NB4 (cell line): ENCODE measurements at regions not wholly inside any gene's neighbourhood (a gene's known extent, or its start where the extent isn't known, plus 50 kb on each side); places are given as distances from the start of the nearest gene placed in this dataset.

Experiments
- DNase-seq: peaks from one replicate; pipeline ENCODE4 v3.0.0; 2010; ENCODE audit warnings: low read depth
- H3K4me3 ChIP-seq: one replicate; pipeline ENCODE4 v1.5.1; 2011; ENCODE audit warnings: mild to moderate bottlenecking, low read depth, low read length, moderate library complexity
- MYC ChIP-seq: IDR thresholded peaks from 2 replicates; pipeline ENCODE4 v1.6.1; 2011; ENCODE audit warnings: low read depth, low read length
- POLR2A ChIP-seq: IDR thresholded peaks from 2 replicates; pipeline ENCODE4 v1.6.1; 2011; ENCODE audit warnings: mild to moderate bottlenecking; ENCODE audit not compliant: insufficient read length; ENCODE audit errors: extremely low read depth
- TF ChIP-seq, protein P1 (sequence below): IDR thresholded peaks from 2 replicates; pipeline ENCODE4 v1.6.1; 2011; ENCODE audit warnings: low read depth, low read length
- TF ChIP-seq, protein P2 (sequence below): IDR thresholded peaks from one replicate; pipeline ENCODE4 v1.5.1; 2012; ENCODE audit warnings: low read depth, low read length

- DNase-seq = no peak
- TF ChIP-seq MYC = no peak
- TF ChIP-seq, protein P1, sequence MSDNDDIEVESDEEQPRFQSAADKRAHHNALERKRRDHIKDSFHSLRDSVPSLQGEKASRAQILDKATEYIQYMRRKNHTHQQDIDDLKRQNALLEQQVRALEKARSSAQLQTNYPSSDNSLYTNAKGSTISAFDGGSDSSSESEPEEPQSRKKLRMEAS = no peak
- no peak overlapping the region for H3K4me3 ChIP-seq
These were observed 302.6 kb downstream of the KIF4B start for GRCh38 chr5:155316070-155316714.

GRCh38 chr5:155332618-155333017, 319.1 kb downstream of the KIF4B start:
- DNase-seq = no peak
- TF ChIP-seq, protein P2, sequence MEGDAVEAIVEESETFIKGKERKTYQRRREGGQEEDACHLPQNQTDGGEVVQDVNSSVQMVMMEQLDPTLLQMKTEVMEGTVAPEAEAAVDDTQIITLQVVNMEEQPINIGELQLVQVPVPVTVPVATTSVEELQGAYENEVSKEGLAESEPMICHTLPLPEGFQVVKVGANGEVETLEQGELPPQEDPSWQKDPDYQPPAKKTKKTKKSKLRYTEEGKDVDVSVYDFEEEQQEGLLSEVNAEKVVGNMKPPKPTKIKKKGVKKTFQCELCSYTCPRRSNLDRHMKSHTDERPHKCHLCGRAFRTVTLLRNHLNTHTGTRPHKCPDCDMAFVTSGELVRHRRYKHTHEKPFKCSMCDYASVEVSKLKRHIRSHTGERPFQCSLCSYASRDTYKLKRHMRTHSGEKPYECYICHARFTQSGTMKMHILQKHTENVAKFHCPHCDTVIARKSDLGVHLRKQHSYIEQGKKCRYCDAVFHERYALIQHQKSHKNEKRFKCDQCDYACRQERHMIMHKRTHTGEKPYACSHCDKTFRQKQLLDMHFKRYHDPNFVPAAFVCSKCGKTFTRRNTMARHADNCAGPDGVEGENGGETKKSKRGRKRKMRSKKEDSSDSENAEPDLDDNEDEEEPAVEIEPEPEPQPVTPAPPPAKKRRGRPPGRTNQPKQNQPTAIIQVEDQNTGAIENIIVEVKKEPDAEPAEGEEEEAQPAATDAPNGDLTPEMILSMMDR = no peak
- TF ChIP-seq, protein P1 = no peak
- TF ChIP-seq MYC (no peak), POLR2A (no peak)

DNA sequence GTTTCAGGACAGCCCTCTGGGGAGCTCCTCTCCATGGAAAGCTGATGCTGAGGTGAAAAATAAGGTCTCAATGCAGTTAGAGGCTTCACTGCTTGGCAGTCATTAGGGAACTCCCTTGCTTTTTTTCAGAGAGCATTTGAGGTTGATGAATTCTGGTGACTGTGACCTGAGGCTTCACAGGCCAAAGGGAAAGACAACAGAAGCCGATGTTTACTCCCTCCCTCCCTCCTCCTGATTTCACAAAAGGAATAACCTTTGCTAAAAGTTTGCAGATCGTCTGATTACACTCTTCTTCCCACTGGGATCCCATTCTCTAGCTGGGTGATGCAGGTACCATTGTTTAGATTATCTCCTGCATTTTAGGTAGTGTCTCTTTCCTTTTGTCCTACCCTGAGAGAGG, 329.4 kb downstream of the KIF4B start:
- no peak overlapping the region for H3K4me3 ChIP-seq
- TF ChIP-seq, protein P1 = no peak
- TF ChIP-seq MYC (no peak), POLR2A (no peak)
- TF ChIP-seq, protein P2 = no peak
- DNase-seq = no peak

More at GRCh38 chr5:155332618-155333017, 319.1 kb downstream of the KIF4B start:
- no peak overlapping the region for H3K4me3 ChIP-seq

- peak; percentile 13 for DNase-seq
- TF ChIP-seq, protein P1 = no peak
- TF ChIP-seq POLR2A (no peak), MYC (no peak)
- TF ChIP-seq, protein P2 = no peak
These were observed 329.9 kb downstream of the KIF4B start for GRCh38 chr5:155343468-155343867.

GRCh38 chr5:155353231-155353630, 339.7 kb downstream of the KIF4B start:
- DNase-seq = no peak
- TF ChIP-seq MYC (no peak), POLR2A (no peak)
- TF ChIP-seq, protein P1 = no peak
- TF ChIP-seq, protein P2 = no peak
- H3K4me3 ChIP-seq = no peak overlapping the region

More at GRCh38 chr5:155343468-155343867, 329.9 kb downstream of the KIF4B start:
- H3K4me3 ChIP-seq = no peak overlapping the region

DNA sequence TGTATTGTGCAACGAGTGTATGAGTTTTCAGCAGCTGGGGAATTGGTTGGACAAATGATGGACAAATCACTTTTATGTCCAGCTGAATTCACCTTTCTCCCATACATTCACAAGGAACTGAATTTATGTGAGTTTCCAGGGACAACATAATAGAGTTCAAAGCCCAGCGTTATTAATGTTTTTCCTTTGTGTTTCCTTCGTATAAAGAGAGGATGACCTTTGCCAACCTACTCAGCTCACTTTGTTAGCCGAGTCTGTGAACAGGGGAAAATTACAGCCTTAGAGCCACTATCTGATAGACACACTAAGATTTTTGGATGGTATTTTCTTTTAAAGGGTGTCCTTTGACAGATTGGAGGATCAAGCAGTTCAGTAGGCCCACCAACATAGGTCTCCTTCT, 352.5 kb downstream of the KIF4B start:
- H3K4me3 ChIP-seq = no peak overlapping the region
- DNase-seq = no peak
- TF ChIP-seq, protein P2 = no peak
- TF ChIP-seq POLR2A = no peak
- TF ChIP-seq, protein P1 = no peak
- no peak for TF ChIP-seq MYC
